ENCODE measurements at regions not wholly inside any gene's neighbourhood (a gene's known extent, or its start where the extent isn't known, plus 50 kb on each side); places are given as distances from the start of the nearest gene placed in this dataset.
"Not testable (repeated sequence)": the region's sequence is repeated elsewhere in the genome, so short reads cannot be mapped to it uniquely, and the experiment has no call there.

- DNase-seq (ENCODE audit: low read depth): no peak
These were observed 103.8 kb upstream of the LANCL2 start for GRCh38 chr7:55261386-55261770.

- not testable (repeated sequence) for DNase-seq (ENCODE audit: low read depth)
These were observed 99.8 kb upstream of the LANCL2 start for GRCh38 chr7:55265328-55265727.

DNA sequence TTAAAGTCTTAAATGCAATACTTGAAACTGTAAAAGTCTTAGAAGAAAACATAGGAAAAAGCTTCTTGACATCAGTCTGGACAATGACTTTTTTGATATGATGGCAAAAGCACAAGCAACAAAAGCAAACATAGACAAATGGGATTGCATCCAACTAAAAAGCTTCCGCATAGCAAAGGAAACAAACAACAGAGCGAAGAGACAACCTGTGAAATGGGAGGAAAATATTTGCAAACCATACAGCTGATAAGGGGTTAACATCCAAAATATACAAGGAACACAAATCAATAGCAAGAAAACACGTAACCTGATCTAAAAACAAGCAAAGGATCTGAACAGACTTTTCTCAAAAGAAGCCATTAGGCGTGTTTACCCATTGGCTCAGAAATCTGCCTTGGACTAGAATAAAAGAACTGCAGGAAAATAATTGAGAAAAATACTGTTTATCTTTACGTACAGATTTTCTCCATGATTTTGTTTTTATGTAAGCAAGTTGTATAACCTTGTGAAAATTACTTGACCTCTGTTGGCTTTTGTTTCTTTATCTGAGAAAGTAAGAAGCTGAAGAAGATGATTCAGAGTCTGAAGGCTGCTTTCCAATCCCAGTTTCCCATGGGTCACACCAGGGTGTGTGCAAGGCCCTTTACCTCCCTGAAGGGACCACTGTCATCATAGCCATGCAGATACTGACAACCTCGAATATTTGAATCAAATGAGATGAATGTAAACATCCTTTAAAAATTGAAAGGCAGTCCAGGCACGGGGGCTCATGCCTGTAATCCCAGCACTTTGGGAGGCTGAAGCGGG is 99.1 kb upstream of the LANCL2 start:
- no peak for DNase-seq (ENCODE audit: low read depth)

GRCh38 chr7:55271069-55271626 is 94.0 kb upstream of the LANCL2 start:
- no peak for DNase-seq (ENCODE audit: low read depth)

DNA sequence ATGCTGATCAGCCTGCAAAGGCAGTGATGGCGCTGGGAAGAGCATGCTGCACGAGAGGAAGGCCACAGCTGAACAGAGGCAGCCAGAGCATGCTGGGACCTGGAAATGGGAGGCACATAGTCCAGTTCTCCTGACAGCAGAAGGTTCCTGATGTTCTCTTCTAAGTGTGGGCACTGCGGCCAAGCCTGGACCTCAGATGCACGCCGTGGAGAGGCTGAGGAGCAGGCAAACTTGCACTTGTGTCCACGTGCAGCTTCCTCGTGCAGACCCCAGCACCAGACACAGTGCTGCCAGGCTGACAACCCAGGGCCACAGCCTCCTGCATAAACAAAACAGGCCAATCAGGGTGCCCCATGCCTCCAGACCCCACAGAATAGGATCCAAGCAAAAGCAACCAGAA is 93.5 kb upstream of the LANCL2 start:
- no peak for DNase-seq (ENCODE audit: low read depth)

DNA sequence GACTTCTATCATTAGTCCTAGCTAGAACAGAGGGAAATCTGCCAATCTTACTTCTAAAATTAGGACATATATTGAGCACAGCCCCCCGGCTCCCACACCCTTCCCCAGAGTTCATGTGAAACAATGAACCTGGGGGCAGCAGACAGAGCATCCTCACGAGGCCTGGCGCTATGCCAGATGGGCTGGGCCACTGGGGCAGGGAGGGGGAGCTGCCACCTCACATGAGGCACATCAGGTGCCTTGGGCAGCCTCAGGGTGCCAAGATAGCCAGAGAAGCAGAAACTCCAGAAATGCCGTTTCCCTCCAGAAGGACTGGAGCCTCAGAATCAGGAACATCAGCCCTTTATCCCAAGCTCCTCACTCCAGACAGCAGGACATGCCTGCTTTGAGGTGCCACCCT is 92.8 kb upstream of the LANCL2 start:
- no peak for DNase-seq (ENCODE audit: low read depth)

- no peak for DNase-seq (ENCODE audit: low read depth)
These were observed 91.8 kb upstream of the LANCL2 start for GRCh38 chr7:55273186-55273980.

DNA sequence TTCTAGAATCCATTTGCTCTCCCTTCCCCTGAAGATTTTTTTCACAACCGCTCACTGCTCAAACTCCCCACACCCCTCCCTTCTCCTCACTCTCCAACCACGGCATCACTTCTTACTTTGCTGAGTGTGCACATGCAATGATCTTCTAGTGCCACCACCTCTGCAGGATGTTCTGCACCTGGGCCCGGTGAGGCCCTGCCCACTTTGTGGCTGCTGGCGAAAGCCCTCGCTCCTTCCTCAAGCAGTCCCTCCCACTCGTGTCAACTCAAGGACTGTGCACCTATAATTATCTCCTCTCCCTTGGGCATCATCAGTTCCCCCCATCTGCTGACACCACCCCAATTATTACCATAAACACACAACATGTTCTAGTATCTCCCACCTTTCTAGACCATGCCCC is 91.0 kb upstream of the LANCL2 start:
- no peak for DNase-seq (ENCODE audit: low read depth)

DNA sequence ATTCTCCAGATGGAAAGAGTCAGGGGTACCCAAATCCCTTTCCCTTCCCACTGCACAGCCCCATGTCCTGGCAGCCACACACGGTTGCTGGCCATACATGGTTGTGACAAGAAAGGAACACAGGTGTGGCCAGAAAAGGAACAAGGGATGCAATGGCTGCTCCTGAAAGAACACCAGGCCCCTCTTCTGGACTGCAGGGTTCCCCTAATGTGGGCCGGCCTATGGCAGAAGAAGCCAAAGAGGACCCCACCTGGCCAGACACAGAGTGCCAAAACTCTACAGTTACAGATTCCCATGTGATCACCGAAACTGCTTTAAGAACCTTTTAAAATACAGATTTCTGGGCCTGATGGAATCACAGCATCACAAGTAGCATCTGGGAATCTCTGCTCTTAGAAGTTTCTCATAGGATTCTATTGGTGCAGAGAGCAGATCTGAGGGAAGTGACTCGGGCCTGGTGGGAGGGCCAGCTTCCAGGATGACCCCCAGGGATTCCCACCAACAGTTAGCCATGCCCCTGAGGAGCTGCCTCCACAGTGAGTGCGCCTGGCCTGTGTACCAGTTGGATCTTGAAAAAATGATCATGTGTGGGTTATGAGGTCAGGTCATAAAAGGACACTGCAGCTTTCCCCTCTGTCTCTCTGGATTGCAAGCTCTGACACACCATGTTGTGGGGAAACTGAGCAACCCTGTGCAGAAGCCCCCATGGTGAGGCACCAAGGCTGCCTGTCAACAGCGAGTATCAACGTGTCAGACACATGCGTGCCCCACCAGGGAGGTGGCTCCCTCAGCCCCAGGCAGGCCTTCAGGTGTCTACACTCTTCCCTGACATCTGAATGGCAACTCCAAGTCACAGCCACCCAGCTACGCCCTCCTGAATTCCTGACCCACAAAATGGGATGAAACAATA is 89.6 kb upstream of the LANCL2 start:
- DNase-seq (ENCODE audit: low read depth): no peak

DNA sequence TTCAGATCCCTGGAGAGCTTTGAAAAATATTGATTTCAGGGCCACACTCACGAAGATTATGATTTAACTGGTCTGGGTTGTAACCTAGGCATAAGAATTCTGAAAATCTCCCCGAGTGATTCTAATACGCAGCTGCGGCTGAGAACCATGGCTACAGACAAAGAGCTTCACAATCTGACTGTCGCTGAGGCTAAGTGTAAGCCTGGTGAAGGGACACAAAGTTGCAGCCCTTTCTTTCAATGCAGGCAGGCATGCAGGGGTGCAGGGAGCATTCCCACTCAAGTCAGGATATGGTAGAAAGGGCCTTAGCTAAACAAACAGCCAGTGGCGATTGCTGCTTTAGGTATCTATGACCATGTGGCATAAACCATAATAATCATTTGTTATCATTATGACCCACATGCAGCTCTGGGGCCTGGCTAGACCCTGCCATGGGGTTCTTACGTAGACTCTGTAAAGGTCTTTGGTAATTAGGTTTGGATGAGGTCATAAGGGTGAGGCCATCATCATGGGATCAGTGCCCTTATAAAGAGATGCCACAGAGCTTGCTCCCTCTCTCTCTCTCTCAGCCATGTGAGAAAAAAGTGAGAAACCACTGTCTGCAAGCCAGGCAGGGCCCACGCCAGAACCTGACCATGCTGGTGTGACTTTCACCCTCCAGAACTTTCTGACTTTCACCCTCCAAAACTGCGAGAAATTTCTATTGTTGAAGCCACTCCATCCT is 88.4 kb upstream of the LANCL2 start:
- DNase-seq (ENCODE audit: low read depth): no peak

- no peak for DNase-seq (ENCODE audit: low read depth)
These were observed 87.2 kb upstream of the LANCL2 start for GRCh38 chr7:55277916-55278315.

DNA sequence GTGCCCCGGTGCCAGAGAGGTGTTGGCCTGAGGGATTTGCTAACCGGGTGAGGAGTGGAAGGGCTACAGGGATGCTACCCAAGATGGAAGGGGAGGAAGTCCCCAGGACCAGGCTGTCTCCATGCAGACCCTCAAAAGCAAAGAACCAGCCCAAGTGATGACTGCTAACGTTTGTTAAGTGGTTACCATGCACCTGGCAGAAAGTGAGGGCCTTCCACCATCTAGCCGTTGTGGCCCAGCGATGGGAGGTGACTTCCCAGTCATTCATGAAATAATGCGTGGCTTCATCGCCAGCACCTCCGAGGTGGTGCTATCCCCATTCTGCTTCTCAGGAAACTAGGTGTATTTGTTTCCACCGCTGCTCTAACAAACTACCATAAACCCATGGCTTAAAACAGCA is 86.8 kb upstream of the LANCL2 start:
- no peak for DNase-seq (ENCODE audit: low read depth)

- no peak for DNase-seq (ENCODE audit: low read depth)
These were observed 85.9 kb upstream of the LANCL2 start for GRCh38 chr7:55279080-55279845.

- DNase-seq (ENCODE audit: low read depth): peak; percentile 63
These were observed 85.1 kb upstream of the LANCL2 start for GRCh38 chr7:55280031-55280454.

DNA sequence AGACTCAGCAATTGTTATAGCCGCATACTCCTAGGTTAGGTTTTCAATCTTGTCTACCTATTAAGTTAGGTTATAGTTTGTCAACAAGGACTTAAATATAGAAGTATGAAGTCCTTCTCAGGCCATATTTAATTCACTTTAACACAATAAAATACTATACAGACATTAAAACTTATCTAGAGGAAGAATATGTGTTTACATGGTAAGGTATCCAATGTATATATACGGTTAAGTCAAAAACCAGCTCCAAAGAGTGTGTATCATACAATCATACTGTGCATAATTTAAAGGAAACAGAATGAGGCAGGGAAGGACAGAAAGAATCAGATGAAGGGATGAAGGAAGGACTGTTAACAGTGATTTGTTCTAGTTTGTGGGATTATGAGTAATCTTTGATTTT is 79.5 kb upstream of the LANCL2 start:
- no peak for DNase-seq (ENCODE audit: low read depth)

DNA sequence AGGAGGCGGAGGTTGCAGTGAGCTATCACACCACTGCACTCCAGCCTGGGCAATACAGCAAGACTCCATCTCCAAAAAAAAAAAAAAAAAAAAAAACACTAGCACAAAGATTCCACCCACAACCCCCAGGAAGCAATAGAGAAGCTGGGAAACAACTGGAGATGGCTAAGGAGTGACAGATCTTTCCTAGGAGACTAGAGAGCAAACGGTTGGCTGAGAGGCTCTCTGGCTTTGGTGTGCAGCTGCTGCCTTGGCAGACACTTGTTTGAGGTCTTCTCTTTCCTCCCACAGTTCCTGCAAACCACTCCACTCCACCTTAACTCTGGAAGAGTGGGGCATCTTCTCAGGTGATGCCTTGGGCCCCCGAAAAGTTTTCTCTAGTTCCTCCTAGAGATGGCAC is 78.5 kb upstream of the LANCL2 start:
- no peak for DNase-seq (ENCODE audit: low read depth)

DNA sequence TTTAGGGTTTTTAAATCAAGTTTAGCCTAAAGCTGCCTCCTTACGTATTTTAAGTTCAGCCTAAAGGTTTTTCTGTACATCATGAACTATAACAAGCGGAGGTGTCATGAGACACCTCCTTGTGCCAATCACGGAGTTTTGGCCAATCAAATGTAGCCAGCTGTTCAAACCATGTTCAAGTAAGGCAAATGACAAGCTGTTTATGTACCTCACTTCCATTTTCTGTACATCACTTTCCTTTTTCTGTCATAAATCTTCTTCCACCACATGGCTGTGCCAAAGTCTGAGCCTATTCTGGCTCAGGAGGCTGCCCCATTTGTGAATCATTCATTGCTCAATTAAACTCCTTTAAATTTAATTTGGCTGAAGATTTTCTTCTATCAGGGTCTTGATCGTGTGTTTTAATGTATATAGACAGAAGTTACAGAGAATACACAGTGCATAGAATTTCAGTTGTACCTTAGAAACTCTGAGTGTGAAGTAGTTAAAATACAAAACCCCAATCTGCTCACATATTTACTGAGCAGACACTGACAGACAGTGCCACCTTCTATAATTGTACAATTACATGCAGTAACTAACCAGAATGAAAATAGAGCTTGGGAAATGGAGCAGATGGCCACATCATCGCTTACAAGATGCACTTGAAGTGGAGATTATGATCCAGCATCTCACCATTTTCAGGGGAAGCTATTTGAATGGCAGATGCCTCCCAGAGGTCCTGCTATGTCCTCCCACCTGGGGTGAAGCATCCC is 76.9 kb upstream of the LANCL2 start:
- peak; percentile 22 for DNase-seq (ENCODE audit: low read depth)

- no peak for DNase-seq (ENCODE audit: low read depth)
These were observed 69.1 kb upstream of the LANCL2 start for GRCh38 chr7:55296070-55296469.

DNA sequence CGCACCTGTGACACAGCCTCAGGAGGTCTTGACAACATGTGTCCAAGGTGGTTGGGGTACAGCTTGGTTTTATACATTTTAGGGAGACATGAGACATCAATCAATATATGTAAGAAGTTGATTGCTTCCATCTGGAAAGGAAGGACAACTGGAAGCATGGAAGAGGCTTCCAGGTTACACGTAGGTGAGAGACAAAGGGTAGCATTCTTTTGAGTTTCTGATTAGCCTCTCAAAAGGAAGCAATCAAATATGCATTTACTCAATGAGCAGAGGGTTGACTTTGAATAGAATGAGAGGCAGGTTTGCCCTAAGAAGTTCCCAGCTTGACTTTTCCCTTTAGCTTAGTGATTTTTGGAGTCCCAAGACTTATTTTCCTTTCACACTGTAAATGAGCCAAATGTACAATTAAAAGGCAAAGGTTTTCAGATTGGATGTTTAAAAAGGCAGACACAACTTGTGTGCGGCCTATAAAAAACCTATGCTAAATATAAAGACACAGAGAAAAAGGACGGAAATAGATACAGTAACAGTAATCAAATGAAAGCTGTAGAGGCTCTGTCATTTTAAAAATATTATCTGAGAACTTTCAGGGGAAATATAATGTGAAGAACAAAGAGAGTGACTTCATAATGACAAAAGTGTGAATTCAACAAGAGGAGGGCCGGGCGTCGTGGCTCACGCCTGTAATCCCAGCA is 65.7 kb upstream of the LANCL2 start:
- DNase-seq (ENCODE audit: low read depth): no peak
